ENCODE measurements at regions not wholly inside any gene's neighbourhood (a gene's known extent, or its start where the extent isn't known, plus 50 kb on each side); places are given as distances from the start of the nearest gene placed in this dataset.
"Not testable (repeated sequence)": the region's sequence is repeated elsewhere in the genome, so short reads cannot be mapped to it uniquely, and the experiment has no call there.

- no peak for DNase-seq
Measured at GRCh38 chr5:124873188-124873587, 126.7 kb upstream of the ZNF608 start.

- DNase-seq: no peak
Measured at GRCh38 chr5:124873713-124874112, 127.3 kb upstream of the ZNF608 start.

- no peak for DNase-seq
Measured at GRCh38 chr5:124876566-124876965, 130.1 kb upstream of the ZNF608 start.

- no peak for DNase-seq
Measured at GRCh38 chr5:124876983-124877382, 130.5 kb upstream of the ZNF608 start.

- no peak for DNase-seq
Measured at GRCh38 chr5:124877501-124878146, 131.2 kb upstream of the ZNF608 start.

- no peak for DNase-seq
Measured at GRCh38 chr5:124878583-124879342, 132.3 kb upstream of the ZNF608 start.

- DNase-seq: no peak
Measured at GRCh38 chr5:124880903-124881697, 134.7 kb upstream of the ZNF608 start.

- DNase-seq: no peak
Measured at GRCh38 chr5:124883681-124884080, 137.2 kb upstream of the ZNF608 start.

- DNase-seq: no peak
Measured at GRCh38 chr5:124884114-124884513, 137.7 kb upstream of the ZNF608 start.

GRCh38 chr5:124885490-124885889 is 139.1 kb upstream of the ZNF608 start:
- DNase-seq: no peak

GRCh38 chr5:124887223-124887622 is 140.8 kb upstream of the ZNF608 start:
- no peak for DNase-seq

- DNase-seq: peak; percentile 42 to 57
Measured at GRCh38 chr5:124888050-124888506, 141.6 kb upstream of the ZNF608 start.

GRCh38 chr5:124888622-124889485 is 142.4 kb upstream of the ZNF608 start:
- no peak for DNase-seq

GRCh38 chr5:124889486-124889825 is 143.0 kb upstream of the ZNF608 start:
- DNase-seq: no peak

- no peak for DNase-seq
Measured at GRCh38 chr5:124889850-124890249, 143.4 kb upstream of the ZNF608 start.

GRCh38 chr5:124890442-124890841 is 144.0 kb upstream of the ZNF608 start:
- DNase-seq: not testable (repeated sequence)

- no peak for DNase-seq
Measured at GRCh38 chr5:124891179-124891578, 144.7 kb upstream of the ZNF608 start.

- DNase-seq: no peak
Measured at GRCh38 chr5:124892185-124892848, 145.9 kb upstream of the ZNF608 start.

GRCh38 chr5:124894541-124894940 is 148.1 kb upstream of the ZNF608 start:
- DNase-seq: no peak

- no peak for DNase-seq
Measured at GRCh38 chr5:124895236-124895635, 148.8 kb upstream of the ZNF608 start.

- no peak for DNase-seq
Measured at GRCh38 chr5:124901081-124901480, 154.6 kb upstream of the ZNF608 start.
